8988T (cell line): ENCODE measurements at regions not wholly inside any gene's neighbourhood (a gene's known extent, or its start where the extent isn't known, plus 50 kb on each side); places are given as distances from the start of the nearest gene placed in this dataset.
"Not testable (repeated sequence)": the region's sequence is repeated elsewhere in the genome, so short reads cannot be mapped to it uniquely, and the experiment has no call there.

Source experiments
- DNase-seq: peaks from one replicate; pipeline ENCODE4 v3.0.0; 2011

GRCh38 chr12:19671695-19672094 is 232.4 kb downstream of the AEBP2 start:
- no peak for DNase-seq

- no peak for DNase-seq
Measured at GRCh38 chr12:19674437-19674836, 235.1 kb downstream of the AEBP2 start.

- no peak for DNase-seq
Measured at GRCh38 chr12:19675361-19675760, 236.1 kb downstream of the AEBP2 start.

GRCh38 chr12:19678501-19678900 is 239.2 kb downstream of the AEBP2 start:
- not testable (repeated sequence) for DNase-seq

- DNase-seq = no peak
Measured at GRCh38 chr12:19681007-19681406, 241.7 kb downstream of the AEBP2 start.

- no peak for DNase-seq
Measured at GRCh38 chr12:19683178-19683927, 244.1 kb downstream of the AEBP2 start.

GRCh38 chr12:19687371-19687770 is 248.1 kb downstream of the AEBP2 start:
- no peak for DNase-seq

GRCh38 chr12:19688532-19688931 is 249.2 kb downstream of the AEBP2 start:
- DNase-seq = no peak

GRCh38 chr12:19689226-19689625 is 249.9 kb downstream of the AEBP2 start:
- no peak for DNase-seq

- DNase-seq = no peak
Measured at GRCh38 chr12:19689801-19690472, 250.6 kb downstream of the AEBP2 start.

- DNase-seq = no peak
Measured at GRCh38 chr12:19692091-19692490, 252.8 kb downstream of the AEBP2 start.

GRCh38 chr12:19692566-19692965 is 253.3 kb downstream of the AEBP2 start:
- no peak for DNase-seq

- DNase-seq = no peak
Measured at GRCh38 chr12:19694627-19695026, 255.3 kb downstream of the AEBP2 start.

- no peak for DNase-seq
Measured at GRCh38 chr12:19695244-19696098, 256.2 kb downstream of the AEBP2 start.

GRCh38 chr12:19700969-19701368 is 261.7 kb downstream of the AEBP2 start:
- no peak for DNase-seq

- no peak for DNase-seq
Measured at GRCh38 chr12:19704966-19705365, 265.7 kb downstream of the AEBP2 start.

GRCh38 chr12:19706936-19707335 is 267.6 kb downstream of the AEBP2 start:
- no peak for DNase-seq

GRCh38 chr12:19707948-19708409 is 268.7 kb downstream of the AEBP2 start:
- no peak for DNase-seq

GRCh38 chr12:19709889-19710288 is 270.6 kb downstream of the AEBP2 start:
- DNase-seq = no peak

- DNase-seq = no peak
Measured at GRCh38 chr12:19710811-19711793, 271.8 kb downstream of the AEBP2 start.

- no peak for DNase-seq
Measured at GRCh38 chr12:19712041-19712440, 272.7 kb downstream of the AEBP2 start.

- no peak for DNase-seq
Measured at GRCh38 chr12:19718401-19718800, 279.1 kb downstream of the AEBP2 start.
